Rectal smooth muscle tissue (tissue), 1 donor: ENCODE measurements at regions not wholly inside any gene's neighbourhood (a gene's known extent, or its start where the extent isn't known, plus 50 kb on each side); places are given as distances from the start of the nearest gene placed in this dataset.

ENCODE experiments used
- H3K27ac ChIP-seq: one replicate; pipeline ENCODE4 v1.7.0; 2013; ENCODE audit warnings: low read depth, low read length, inconsistent platforms
- H3K27me3 ChIP-seq: one replicate; pipeline ENCODE4 v1.7.0; 2013; ENCODE audit warnings: low read length; ENCODE audit not compliant: control insufficient read depth, insufficient read depth
- H3K36me3 ChIP-seq: one replicate; pipeline ENCODE4 v1.7.0; 2013; ENCODE audit warnings: low read length; ENCODE audit not compliant: control insufficient read depth, insufficient read depth
- H3K4me1 ChIP-seq: one replicate; pipeline ENCODE4 v1.7.0; 2013; ENCODE audit warnings: low read length; ENCODE audit not compliant: control insufficient read depth, insufficient read depth
- H3K4me3 ChIP-seq: one replicate; pipeline ENCODE4 v1.7.0; 2013; ENCODE audit warnings: low read length
- H3K9ac ChIP-seq: one replicate; pipeline ENCODE4 v1.7.0; 2013; ENCODE audit warnings: low read length

GRCh38 chr12:45532113-45532512, 197.4 kb upstream of the ARID2 start:
- Histone ChIP-seq H3K36me3 (no peaks in the 10 kb centered on the region), H3K4me3 (no peak overlapping the region), H3K27me3 (no peaks in the 10 kb centered on the region), H3K27ac (no peak overlapping the region), H3K9ac (no peak overlapping the region), H3K4me1 (no peaks in the 10 kb centered on the region)

GRCh38 chr12:45535610-45536180, 193.8 kb upstream of the ARID2 start:
- Histone ChIP-seq H3K27me3 (no peaks in the 10 kb centered on the region), H3K4me3 (no peak overlapping the region), H3K36me3 (no peaks in the 10 kb centered on the region), H3K27ac (no peak overlapping the region), H3K4me1 (no peaks in the 10 kb centered on the region), H3K9ac (no peak overlapping the region)

GRCh38 chr12:45536284-45536683, 193.2 kb upstream of the ARID2 start:
- Histone ChIP-seq H3K36me3 (no peaks in the 10 kb centered on the region), H3K4me3 (no peak overlapping the region), H3K27me3 (no peaks in the 10 kb centered on the region), H3K27ac (no peak overlapping the region), H3K4me1 (no peaks in the 10 kb centered on the region), H3K9ac (no peak overlapping the region)

GRCh38 chr12:45540661-45541341, 188.7 kb upstream of the ARID2 start:
- H3K4me3 ChIP-seq: no peak overlapping the region
- H3K9ac ChIP-seq: no peak overlapping the region
- H3K27ac ChIP-seq: no peak overlapping the region
- no peaks in the 10 kb centered on the region for H3K36me3 ChIP-seq
- no peaks in the 10 kb centered on the region for H3K27me3 ChIP-seq
- no peaks in the 10 kb centered on the region for H3K4me1 ChIP-seq

- H3K4me3 ChIP-seq: no peak overlapping the region
- H3K4me1 ChIP-seq: no peaks in the 10 kb centered on the region
- H3K27ac ChIP-seq: no peak overlapping the region
- no peaks in the 10 kb centered on the region for H3K27me3 ChIP-seq
- no peaks in the 10 kb centered on the region for H3K36me3 ChIP-seq
- H3K9ac ChIP-seq: no peak overlapping the region
Observed at GRCh38 chr12:45543887-45544286, 185.6 kb upstream of the ARID2 start.

- Histone ChIP-seq H3K27ac (no peak overlapping the region), H3K36me3 (no peaks in the 10 kb centered on the region), H3K27me3 (no peaks in the 10 kb centered on the region), H3K9ac (no peak overlapping the region), H3K4me3 (no peak overlapping the region), H3K4me1 (no peaks in the 10 kb centered on the region)
Observed at GRCh38 chr12:45546545-45546944, 183.0 kb upstream of the ARID2 start.

GRCh38 chr12:45547132-45547531, 182.4 kb upstream of the ARID2 start:
- Histone ChIP-seq H3K4me1 (no peaks in the 10 kb centered on the region), H3K36me3 (no peaks in the 10 kb centered on the region), H3K9ac (peak overlapping the region; percentile 10), H3K4me3 (no peak overlapping the region), H3K27me3 (no peaks in the 10 kb centered on the region), H3K27ac (no peak overlapping the region)

GRCh38 chr12:45547822-45548221, 181.7 kb upstream of the ARID2 start:
- Histone ChIP-seq H3K36me3 (no peaks in the 10 kb centered on the region), H3K27me3 (no peaks in the 10 kb centered on the region), H3K4me1 (no peaks in the 10 kb centered on the region), H3K4me3 (no peak overlapping the region), H3K27ac (no peak overlapping the region), H3K9ac (no peak overlapping the region)

- H3K36me3 ChIP-seq: no peaks in the 10 kb centered on the region
- no peaks in the 10 kb centered on the region for H3K4me1 ChIP-seq
- no peak overlapping the region for H3K9ac ChIP-seq
- H3K4me3 ChIP-seq: no peak overlapping the region
- H3K27ac ChIP-seq: no peak overlapping the region
- H3K27me3 ChIP-seq: no peaks in the 10 kb centered on the region
Observed at GRCh38 chr12:45548426-45548825, 181.1 kb upstream of the ARID2 start.

- H3K27me3 ChIP-seq: no peaks in the 10 kb centered on the region
- H3K27ac ChIP-seq: no peak overlapping the region
- no peaks in the 10 kb centered on the region for H3K4me1 ChIP-seq
- no peak overlapping the region for H3K9ac ChIP-seq
- no peaks in the 10 kb centered on the region for H3K36me3 ChIP-seq
- no peak overlapping the region for H3K4me3 ChIP-seq
Observed at GRCh38 chr12:45549337-45549902, 180.1 kb upstream of the ARID2 start.

- Histone ChIP-seq H3K27ac (no peak overlapping the region), H3K36me3 (no peaks in the 10 kb centered on the region), H3K9ac (no peak overlapping the region), H3K27me3 (no peaks in the 10 kb centered on the region), H3K4me1 (no peaks in the 10 kb centered on the region), H3K4me3 (no peak overlapping the region)
Observed at GRCh38 chr12:45553204-45553603, 176.3 kb upstream of the ARID2 start.

- Histone ChIP-seq H3K9ac (no peak overlapping the region), H3K36me3 (no peaks in the 10 kb centered on the region), H3K4me3 (no peak overlapping the region), H3K4me1 (no peaks in the 10 kb centered on the region), H3K27me3 (no peaks in the 10 kb centered on the region), H3K27ac (no peak overlapping the region)
Observed at GRCh38 chr12:45557016-45557415, 172.5 kb upstream of the ARID2 start.

- H3K4me3 ChIP-seq: no peak overlapping the region
- no peak overlapping the region for H3K9ac ChIP-seq
- H3K27ac ChIP-seq: no peak overlapping the region
- H3K4me1 ChIP-seq: no peaks in the 10 kb centered on the region
- H3K36me3 ChIP-seq: no peaks in the 10 kb centered on the region
- H3K27me3 ChIP-seq: no peaks in the 10 kb centered on the region
Observed at GRCh38 chr12:45558353-45558752, 171.2 kb upstream of the ARID2 start.
